Natural killer cell (primary cell): ENCODE measurements at regions not wholly inside any gene's neighbourhood (a gene's known extent, or its start where the extent isn't known, plus 50 kb on each side); places are given as distances from the start of the nearest gene placed in this dataset.

Source experiments
- ATAC-seq, 3 donors: fragments of 150-1000 bp in 2 of 3; fragments of 200-7000 bp in 1 of 3; cut with Tn5 transposase; 1 replicate in 1 of 3; 2 replicates in 2 of 3; pipeline ENCODE4 v1.10.0; 2021; ENCODE audit warnings: mild to moderate bottlenecking in 2 of 3, moderate library complexity in 2 of 3
- DNase-seq, 2 donors: peaks; one replicate each; pipeline versions ENCODE4 v3.0.0 to v3.0.0-alpha.2; 2013 to 2021; ENCODE audit warnings: mixed read lengths in 1 of 2
- H3K27ac ChIP-seq: one replicate; pipeline ENCODE4 v1.5.1; 2013; ENCODE audit warnings: mild to moderate bottlenecking, low read length
- H3K27me3 ChIP-seq: one replicate; pipeline ENCODE4 v1.6.1; 2013; ENCODE audit warnings: low read length; ENCODE audit not compliant: control insufficient read depth, insufficient read depth
- H3K36me3 ChIP-seq: one replicate; pipeline ENCODE4 v1.6.1; 2013; ENCODE audit warnings: low read length; ENCODE audit not compliant: control insufficient read depth, insufficient read depth
- H3K4me1 ChIP-seq: one replicate; pipeline ENCODE4 v1.6.1; 2013; ENCODE audit warnings: low read length; ENCODE audit not compliant: control insufficient read depth, insufficient read depth
- H3K4me3 ChIP-seq: one replicate; pipeline ENCODE4 v1.5.1; 2013; ENCODE audit warnings: low read length
- H3K9me3 ChIP-seq: one replicate; pipeline ENCODE4 v1.6.1; 2013; ENCODE audit warnings: low read length; ENCODE audit not compliant: control insufficient read depth, insufficient read depth
- H3K27ac Mint-ChIP-seq, 2 donors: one replicate each; pipeline ENCODE4 v1.8.0; 2022; ENCODE audit warnings: mild to moderate bottlenecking in 2 of 2, mixed read lengths in 2 of 2, moderate library complexity in 1 of 2
- H3K27me3 Mint-ChIP-seq, 2 donors: one replicate each; pipeline ENCODE4 v1.8.0; 2022; ENCODE audit warnings: low read depth in 2 of 2, mixed read lengths in 2 of 2
- H3K36me3 Mint-ChIP-seq: one replicate; pipeline ENCODE4 v1.8.0; 2022; ENCODE audit warnings: mixed read lengths
- H3K4me1 Mint-ChIP-seq, 2 donors: one replicate each; pipeline ENCODE4 v1.8.0; 2022; ENCODE audit warnings: mixed read lengths in 2 of 2
- H3K4me3 Mint-ChIP-seq: one replicate; pipeline ENCODE4 v1.8.0; 2022; ENCODE audit warnings: mild to moderate bottlenecking, moderate library complexity, mixed read lengths
- H3K9me3 Mint-ChIP-seq, 2 donors: one replicate each; pipeline ENCODE4 v1.8.0; 2022; ENCODE audit warnings: mixed read lengths in 2 of 2
- whole genome bisulfite sequencing: methylation state at CpG from one replicate; pipeline ENCODE4 v1.1.7; 2013; ENCODE audit warnings: missing lambda C conversion rate; ENCODE audit not compliant: insufficient coverage; 5-methylcytosine and 5-hydroxymethylcytosine counted together
- intact Hi-C: fragments of 100-400 bp; cut with micrococcal nuclease; formaldehyde crosslinking; loops from one replicate; pipeline ENCODE4 v1.14.2; 2022
- TF ChIP-seq, protein P1 (sequence below): fragments of 200-600 bp; IDR thresholded peaks from one replicate; pipeline ENCODE4 v1.8.0; 2022; ENCODE audit warnings: antibody characterized with exemption

DNA sequence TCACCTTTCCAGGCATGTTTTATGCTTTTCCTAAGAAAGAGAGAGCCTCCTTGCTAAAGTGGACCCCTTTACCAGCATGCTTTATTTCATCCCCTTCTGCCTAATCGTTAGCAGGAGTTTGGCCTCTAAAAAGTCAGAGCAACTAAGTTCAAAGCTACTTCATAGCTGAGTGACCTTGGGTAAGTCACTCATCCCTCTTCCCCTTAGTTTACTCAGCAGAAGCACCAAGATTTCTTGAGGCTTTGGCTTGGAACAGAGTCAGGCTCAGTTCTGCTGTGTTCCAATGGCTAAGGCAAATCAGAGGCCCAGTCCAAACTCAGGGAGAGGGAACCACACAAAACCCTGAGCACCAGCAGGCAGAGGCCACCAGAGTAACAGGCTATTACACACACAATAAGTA is 254.9 kb downstream of the TJP1 start:
- peaks cover 6% of the 10 kb centered on the region for H3K36me3 Mint-ChIP-seq
- H3K4me3 ChIP-seq, result no peak overlapping the region
- no peak for DNase-seq
- no peaks in the 10 kb centered on the region for H3K9me3 ChIP-seq
- no peaks in the 10 kb centered on the region for H3K9me3 Mint-ChIP-seq
- intact Hi-C loops, result no loop called here
- peaks cover 20% of the 10 kb centered on the region for H3K27me3 ChIP-seq
- WGBS, result 71% methylated on average over 1 of the region's 1 CpG
- H3K27ac Mint-ChIP-seq, result no peak overlapping the region
- H3K27me3 Mint-ChIP-seq, result peaks cover 35 to 44% of the 10 kb centered on the region in 2 donors
- no peaks in the 10 kb centered on the region for H3K36me3 ChIP-seq
- H3K4me3 Mint-ChIP-seq, result no peak overlapping the region
- no peak for ATAC-seq
- peaks cover 0 to 7% of the 10 kb centered on the region in 2 donors for H3K4me1 Mint-ChIP-seq
- TF ChIP-seq, protein P1, sequence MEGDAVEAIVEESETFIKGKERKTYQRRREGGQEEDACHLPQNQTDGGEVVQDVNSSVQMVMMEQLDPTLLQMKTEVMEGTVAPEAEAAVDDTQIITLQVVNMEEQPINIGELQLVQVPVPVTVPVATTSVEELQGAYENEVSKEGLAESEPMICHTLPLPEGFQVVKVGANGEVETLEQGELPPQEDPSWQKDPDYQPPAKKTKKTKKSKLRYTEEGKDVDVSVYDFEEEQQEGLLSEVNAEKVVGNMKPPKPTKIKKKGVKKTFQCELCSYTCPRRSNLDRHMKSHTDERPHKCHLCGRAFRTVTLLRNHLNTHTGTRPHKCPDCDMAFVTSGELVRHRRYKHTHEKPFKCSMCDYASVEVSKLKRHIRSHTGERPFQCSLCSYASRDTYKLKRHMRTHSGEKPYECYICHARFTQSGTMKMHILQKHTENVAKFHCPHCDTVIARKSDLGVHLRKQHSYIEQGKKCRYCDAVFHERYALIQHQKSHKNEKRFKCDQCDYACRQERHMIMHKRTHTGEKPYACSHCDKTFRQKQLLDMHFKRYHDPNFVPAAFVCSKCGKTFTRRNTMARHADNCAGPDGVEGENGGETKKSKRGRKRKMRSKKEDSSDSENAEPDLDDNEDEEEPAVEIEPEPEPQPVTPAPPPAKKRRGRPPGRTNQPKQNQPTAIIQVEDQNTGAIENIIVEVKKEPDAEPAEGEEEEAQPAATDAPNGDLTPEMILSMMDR, result no peak
- no peak overlapping the region for H3K27ac ChIP-seq
- H3K4me1 ChIP-seq, result no peaks in the 10 kb centered on the region

GRCh38 chr15:29566914-29567313 is 255.4 kb downstream of the TJP1 start:
- H3K9me3 Mint-ChIP-seq, result no peaks in the 10 kb centered on the region
- Histone ChIP-seq H3K4me1 (no peaks in the 10 kb centered on the region), H3K27me3 (peaks cover 20% of the 10 kb centered on the region), H3K36me3 (no peaks in the 10 kb centered on the region), H3K9me3 (no peaks in the 10 kb centered on the region), H3K27ac (no peak overlapping the region), H3K4me3 (no peak overlapping the region)
- 82% methylated on average over 3 of the region's 3 CpGs for WGBS
- no peak overlapping the region for H3K27ac Mint-ChIP-seq
- H3K4me1 Mint-ChIP-seq, result peaks cover 0 to 7% of the 10 kb centered on the region in 2 donors
- peaks cover 31 to 40% of the 10 kb centered on the region in 2 donors for H3K27me3 Mint-ChIP-seq
- H3K36me3 Mint-ChIP-seq, result peaks cover 6% of the 10 kb centered on the region
- intact Hi-C loops, result no loop called here
- no peak overlapping the region for H3K4me3 Mint-ChIP-seq
- ATAC-seq, result no peak
- TF ChIP-seq, protein P1, result no peak
- DNase-seq, result no peak

DNA sequence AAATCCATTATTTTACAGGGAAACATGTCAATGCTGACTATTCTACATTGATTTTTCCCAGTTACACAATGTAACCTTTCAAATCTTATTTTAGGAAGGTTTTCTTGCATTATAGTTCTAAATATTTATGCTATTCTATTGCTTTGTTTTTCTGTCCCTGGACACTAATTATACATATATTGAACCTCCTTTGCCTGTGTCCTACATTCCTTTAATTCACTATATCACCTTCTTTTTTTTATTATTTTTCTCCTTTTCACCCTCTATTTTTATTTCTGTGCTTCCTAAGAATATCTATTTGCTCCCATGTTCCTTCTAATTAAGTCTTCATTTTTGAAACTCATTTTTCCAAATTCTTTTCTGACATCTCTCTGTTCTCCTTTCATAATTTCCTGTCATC is 259.2 kb downstream of the TJP1 start:
- H3K4me1 ChIP-seq, result no peaks in the 10 kb centered on the region

DNA sequence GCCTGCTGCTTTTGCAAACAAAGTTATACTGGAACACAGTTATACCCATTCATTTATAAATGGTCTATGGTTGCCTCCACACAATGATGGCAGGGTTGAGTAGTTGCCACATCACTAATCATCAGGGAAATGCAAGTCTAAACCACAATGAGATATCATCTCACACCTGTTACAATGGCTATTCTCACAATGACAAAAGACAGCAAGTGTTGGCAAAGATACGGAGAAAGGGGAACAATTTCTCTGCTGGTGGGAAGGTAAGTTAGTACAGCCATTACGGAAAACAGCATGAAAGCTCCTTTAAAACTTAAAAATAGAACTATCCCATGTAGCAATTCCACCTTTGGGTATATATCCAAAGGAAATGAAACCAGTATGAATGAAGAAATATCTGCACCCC is 261.4 kb downstream of the TJP1 start:
- Mint-ChIP-seq H3K27ac (no peak overlapping the region), H3K4me1 (no peaks in the 10 kb centered on the region), H3K27me3 (peaks cover 14 to 15% of the 10 kb centered on the region in 2 donors), H3K36me3 (no peaks in the 10 kb centered on the region), H3K4me3 (no peak overlapping the region), H3K9me3 (no peaks in the 10 kb centered on the region)
- Histone ChIP-seq H3K27me3 (no peaks in the 10 kb centered on the region), H3K4me1 (no peaks in the 10 kb centered on the region), H3K9me3 (no peaks in the 10 kb centered on the region), H3K27ac (no peak overlapping the region), H3K4me3 (no peak overlapping the region), H3K36me3 (no peaks in the 10 kb centered on the region)
- no CpG with 5 or more reads among the region's 2 CpGs for WGBS
- TF ChIP-seq, protein P1, result no peak
- DNase-seq, result no peak
- intact Hi-C loops, result no loop called here
- no peak for ATAC-seq

More for the DNA sequence above, 259.2 kb downstream of the TJP1 start:
- no peak for ATAC-seq
- Histone ChIP-seq H3K27ac (no peak overlapping the region), H3K36me3 (no peaks in the 10 kb centered on the region), H3K27me3 (peaks cover 3% of the 10 kb centered on the region), H3K4me3 (no peak overlapping the region), H3K9me3 (no peaks in the 10 kb centered on the region)
- no peak overlapping the region for H3K27ac Mint-ChIP-seq
- no peaks in the 10 kb centered on the region for H3K4me1 Mint-ChIP-seq
- H3K9me3 Mint-ChIP-seq, result no peaks in the 10 kb centered on the region
- intact Hi-C loops, result no loop called here
- TF ChIP-seq, protein P1, result no peak
- H3K27me3 Mint-ChIP-seq, result peaks cover 26 to 29% of the 10 kb centered on the region in 2 donors
- no peak for DNase-seq
- H3K36me3 Mint-ChIP-seq, result no peaks in the 10 kb centered on the region
- no peak overlapping the region for H3K4me3 Mint-ChIP-seq
